ENCODE measurements at regions not wholly inside any gene's neighbourhood (a gene's known extent, or its start where the extent isn't known, plus 50 kb on each side); places are given as distances from the start of the nearest gene placed in this dataset.
"Not testable (repeated sequence)": the region's sequence is repeated elsewhere in the genome, so short reads cannot be mapped to it uniquely, and the experiment has no call there.

DNA sequence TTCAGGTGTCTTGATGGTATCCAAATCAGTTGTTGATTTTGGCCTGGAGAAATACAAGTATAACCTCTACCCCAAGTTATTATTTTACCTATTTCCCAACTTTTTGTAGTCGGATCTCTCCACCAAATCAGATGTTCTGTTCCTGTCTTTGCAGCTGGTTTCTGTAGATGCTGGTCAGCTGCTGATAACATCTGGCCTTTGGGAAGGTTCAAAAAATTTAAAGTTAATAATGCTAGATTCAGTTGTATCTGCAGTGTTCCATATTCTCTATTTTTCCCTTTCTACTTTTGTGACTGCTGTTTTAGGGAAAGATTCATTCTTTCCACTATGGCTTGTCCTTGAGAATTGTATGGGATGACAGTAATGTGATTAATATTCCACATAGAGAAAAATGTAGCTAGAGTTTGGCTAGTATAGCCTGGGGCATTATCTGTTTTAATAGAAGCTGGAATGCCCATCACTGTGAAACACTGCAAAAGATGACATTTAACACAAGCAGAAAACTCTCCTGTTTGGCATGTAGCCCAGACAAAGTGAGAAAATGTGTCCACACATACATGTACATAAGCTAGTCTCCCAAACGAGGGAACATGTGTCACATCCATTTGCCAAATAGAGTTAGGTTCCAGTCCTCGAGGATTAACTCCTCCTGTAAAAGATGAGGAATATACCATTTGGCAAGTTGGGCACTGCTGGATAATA lies 99.2 kb downstream of the ZNF100 start:
- DNase-seq (ENCODE audit: low read depth); H3K4me3 ChIP-seq (ENCODE audit: low read depth, low read length): not testable (repeated sequence)

DNA sequence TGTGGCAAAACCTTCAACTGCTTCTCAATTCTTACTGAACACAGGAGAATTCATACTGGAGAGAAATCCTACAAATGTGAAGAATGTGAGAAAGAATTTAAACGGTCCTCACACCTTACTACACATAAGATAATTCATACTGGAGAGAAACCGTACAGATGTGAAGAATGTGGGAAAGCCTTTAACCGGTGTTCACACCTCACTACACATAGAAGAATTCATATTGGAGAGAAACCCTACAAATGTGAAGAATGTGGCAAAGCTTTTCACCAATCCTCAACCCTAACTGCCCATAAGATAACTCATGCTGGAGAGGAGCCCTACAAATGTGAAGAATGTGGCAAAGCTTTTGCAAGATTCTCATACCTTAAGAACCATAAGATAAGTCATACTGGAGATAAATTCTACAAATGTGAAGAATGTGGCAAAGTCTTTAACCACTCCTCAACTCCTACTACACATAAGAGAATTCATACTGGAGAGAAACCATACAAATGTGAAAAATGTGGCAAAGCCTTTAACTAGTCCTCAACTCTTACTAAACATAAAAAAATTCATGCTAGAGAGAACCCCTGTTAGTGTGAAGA lies 111.7 kb downstream of the ZNF100 start:
- no peak overlapping the region for H3K4me3 ChIP-seq (ENCODE audit: low read depth, low read length)
- no peak for DNase-seq (ENCODE audit: low read depth)

GRCh38 chr19:21651478-21651877 lies 115.9 kb downstream of the ZNF100 start:
- DNase-seq (ENCODE audit: low read depth); H3K4me3 ChIP-seq (ENCODE audit: low read depth, low read length): not testable (repeated sequence)

GRCh38 chr19:21638776-21639175 lies 128.6 kb downstream of the ZNF100 start:
- no peak for DNase-seq (ENCODE audit: low read depth)
- H3K4me3 ChIP-seq (ENCODE audit: low read depth, low read length): no peak overlapping the region

GRCh38 chr19:21626924-21627697 lies 121.7 kb downstream of the ZNF429 start:
- H3K4me3 ChIP-seq (ENCODE audit: low read depth, low read length): no peak overlapping the region
- DNase-seq (ENCODE audit: low read depth): no peak

GRCh38 chr19:21626091-21626490 lies 120.7 kb downstream of the ZNF429 start:
- no peak for DNase-seq (ENCODE audit: low read depth)
- H3K4me3 ChIP-seq (ENCODE audit: low read depth, low read length): no peak overlapping the region

GRCh38 chr19:21622920-21623319 lies 117.5 kb downstream of the ZNF429 start:
- DNase-seq (ENCODE audit: low read depth): no peak
- no peak overlapping the region for H3K4me3 ChIP-seq (ENCODE audit: low read depth, low read length)

DNA sequence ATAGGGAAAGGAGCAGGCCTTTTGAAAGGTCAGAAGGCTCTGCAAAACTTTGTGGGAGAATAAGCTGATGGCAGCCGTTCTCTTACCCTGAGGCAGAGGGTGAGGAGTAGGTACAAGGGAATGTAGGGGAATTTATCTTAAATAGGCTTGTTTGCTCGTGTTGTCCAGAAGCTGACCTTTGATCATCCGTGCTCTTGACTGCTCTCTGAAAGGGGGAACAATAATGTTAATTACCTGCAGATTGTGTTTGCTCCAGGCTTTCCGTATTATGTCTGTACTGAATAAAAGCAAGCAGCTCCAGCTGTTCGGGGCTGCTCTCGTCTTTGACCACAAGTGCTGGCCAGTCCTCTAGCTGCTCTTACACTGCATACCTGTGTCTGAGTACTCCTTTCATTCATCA lies 116.3 kb downstream of the ZNF429 start:
- no peak overlapping the region for H3K4me3 ChIP-seq (ENCODE audit: low read depth, low read length)
- no peak for DNase-seq (ENCODE audit: low read depth)

GRCh38 chr19:21617740-21618339 lies 112.4 kb downstream of the ZNF429 start:
- DNase-seq (ENCODE audit: low read depth): no peak
- no peak overlapping the region for H3K4me3 ChIP-seq (ENCODE audit: low read depth, low read length)

DNA sequence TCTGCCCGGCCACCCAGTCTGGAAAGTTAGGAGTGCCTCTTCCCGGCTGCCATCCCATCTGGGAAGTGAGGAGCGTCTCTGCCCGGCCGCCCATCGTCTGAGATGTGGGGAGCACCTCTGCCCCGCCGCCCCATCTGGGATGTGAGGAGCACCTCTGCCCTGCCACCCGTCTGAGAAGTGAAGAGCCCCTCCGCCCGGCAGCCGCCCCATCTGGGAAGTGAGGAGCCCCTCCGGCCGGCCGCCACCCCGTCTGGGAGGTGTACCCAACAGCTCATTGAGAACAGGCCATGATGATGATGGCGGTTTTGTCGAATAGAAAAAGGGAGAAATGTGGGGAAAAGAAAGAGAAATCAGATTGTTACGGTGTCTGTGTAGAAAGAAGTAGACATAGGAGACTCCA lies 109.4 kb downstream of the ZNF429 start:
- not testable (repeated sequence) for DNase-seq (ENCODE audit: low read depth)

GRCh38 chr19:21613201-21613600 lies 107.8 kb downstream of the ZNF429 start:
- not testable (repeated sequence) for H3K4me3 ChIP-seq (ENCODE audit: low read depth, low read length); DNase-seq (ENCODE audit: low read depth)

More for the DNA sequence above, 109.4 kb downstream of the ZNF429 start:
- H3K4me3 ChIP-seq (ENCODE audit: low read depth, low read length): not testable (repeated sequence)

GRCh38 chr19:21612403-21612872 lies 107.0 kb downstream of the ZNF429 start:
- no peak for DNase-seq (ENCODE audit: low read depth)
- H3K4me3 ChIP-seq (ENCODE audit: low read depth, low read length): no peak overlapping the region

DNA sequence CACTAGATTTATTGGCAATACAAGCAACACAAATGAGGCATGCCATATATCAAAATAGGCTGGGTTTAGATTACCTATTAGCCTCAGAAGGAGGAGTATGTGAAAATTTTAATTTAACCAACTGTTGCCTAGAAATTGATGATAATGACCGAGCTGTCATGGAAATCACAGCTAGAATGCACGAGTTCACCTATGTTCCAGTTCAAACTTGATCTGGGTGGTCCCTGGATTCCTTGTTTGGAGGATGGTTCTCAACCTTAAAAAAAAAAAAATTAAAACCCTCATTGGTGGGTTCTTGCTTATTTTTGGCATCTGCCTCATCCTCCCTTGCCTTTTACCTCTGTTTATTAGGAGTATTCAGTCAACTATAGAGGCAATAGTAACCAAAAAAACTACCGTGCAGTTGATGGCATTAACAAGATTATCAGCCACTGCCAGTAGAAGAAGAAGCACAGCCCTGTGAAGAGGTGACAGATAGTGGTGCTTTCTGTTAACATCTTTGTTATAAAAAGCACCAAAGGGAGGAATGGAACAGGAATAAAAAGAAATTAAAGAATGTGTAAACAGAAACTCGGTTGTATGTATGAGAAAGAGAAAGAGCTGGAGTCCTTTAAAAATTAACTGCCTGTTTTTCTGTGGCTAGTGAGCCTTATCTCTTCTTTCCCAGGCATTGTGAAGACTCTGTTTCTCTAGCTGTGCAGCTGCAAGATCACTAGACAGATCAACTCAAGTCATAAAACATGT lies 106.4 kb downstream of the ZNF429 start:
- no peak overlapping the region for H3K4me3 ChIP-seq (ENCODE audit: low read depth, low read length)
- DNase-seq (ENCODE audit: low read depth): no peak

DNA sequence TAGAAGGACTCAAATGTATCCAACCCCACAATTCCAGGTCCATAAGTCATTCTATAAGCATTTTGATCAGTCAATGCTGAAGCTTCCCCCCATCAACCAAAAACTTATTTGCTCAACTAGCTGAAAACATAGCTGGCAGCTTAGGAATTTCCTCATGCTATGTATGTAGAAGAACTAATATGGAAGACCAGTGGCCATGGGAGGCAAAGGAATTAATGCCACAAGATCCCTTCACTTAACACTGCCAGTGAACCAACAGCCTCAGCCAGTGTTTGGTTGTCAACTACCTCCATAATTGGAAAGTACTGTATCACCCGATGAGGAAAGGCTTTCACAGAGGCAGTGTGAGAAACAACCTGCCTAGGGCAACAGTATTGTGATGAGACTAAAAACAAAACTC lies 105.4 kb downstream of the ZNF429 start:
- no peak overlapping the region for H3K4me3 ChIP-seq (ENCODE audit: low read depth, low read length)
- no peak for DNase-seq (ENCODE audit: low read depth)

DNA sequence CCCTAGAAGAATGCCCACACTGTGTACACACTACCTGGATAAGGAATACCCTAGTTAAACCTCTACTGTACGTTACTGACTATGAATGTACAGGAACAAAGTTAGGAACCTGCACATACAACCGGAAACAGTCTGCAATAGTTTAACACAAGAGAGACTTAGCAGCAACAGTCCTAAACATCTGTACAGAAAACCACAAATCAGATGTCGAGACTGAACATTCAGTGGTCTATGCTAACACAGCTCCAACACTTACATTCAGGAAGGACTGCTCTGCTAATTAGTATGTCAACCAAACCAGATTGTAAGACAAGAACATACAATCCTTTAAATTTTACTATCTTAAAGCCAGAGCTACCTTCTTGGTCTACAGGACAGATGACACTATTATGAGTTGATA lies 104.9 kb downstream of the ZNF429 start:
- DNase-seq (ENCODE audit: low read depth): no peak
- H3K4me3 ChIP-seq (ENCODE audit: low read depth, low read length): no peak overlapping the region

GRCh38 chr19:21608571-21608970 lies 103.2 kb downstream of the ZNF429 start:
- no peak overlapping the region for H3K4me3 ChIP-seq (ENCODE audit: low read depth, low read length)
- no peak for DNase-seq (ENCODE audit: low read depth)

DNA sequence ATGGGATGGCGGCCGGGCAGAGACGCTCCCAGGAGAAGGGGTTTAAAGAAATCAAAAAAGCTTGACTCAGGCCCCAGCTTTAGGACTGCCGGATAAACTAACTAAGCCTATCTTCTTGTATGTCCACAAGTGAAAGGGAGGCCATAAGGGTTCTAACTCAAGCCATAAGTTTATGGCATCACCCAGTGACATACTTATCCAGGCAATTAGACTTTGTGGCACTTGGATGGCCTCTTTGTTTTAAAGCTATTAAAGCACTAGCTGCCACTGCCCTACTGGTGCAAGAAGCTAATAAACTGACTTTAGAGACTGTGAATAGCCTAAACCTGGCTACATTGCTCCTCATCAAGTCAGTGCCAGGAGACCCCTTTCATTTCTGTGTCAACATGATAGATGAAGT lies 102.0 kb downstream of the ZNF429 start:
- no peak overlapping the region for H3K4me3 ChIP-seq (ENCODE audit: low read depth, low read length)
- no peak for DNase-seq (ENCODE audit: low read depth)

- not testable (repeated sequence) for DNase-seq (ENCODE audit: low read depth)
Observed at GRCh38 chr19:21607011-21607410, 101.6 kb downstream of the ZNF429 start.

DNA sequence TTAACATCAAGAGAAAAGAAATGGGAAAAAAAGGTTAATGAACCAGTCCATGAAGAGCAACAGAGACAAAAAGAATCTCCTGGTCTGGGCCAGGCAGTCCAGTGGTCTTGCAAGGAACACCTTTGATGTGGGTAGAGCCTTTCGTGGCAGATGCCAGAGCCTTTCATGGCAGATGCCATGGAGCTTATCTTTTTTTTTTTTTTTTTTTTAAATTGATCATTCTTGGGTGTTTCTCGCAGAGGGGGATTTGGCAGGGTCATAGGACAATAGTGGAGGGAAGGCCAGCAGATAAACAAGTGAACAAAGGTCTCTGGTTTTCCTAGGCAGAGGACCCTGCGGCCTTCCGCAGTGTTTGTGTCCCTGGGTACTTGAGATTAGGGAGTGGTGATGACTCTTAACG lies 100.9 kb downstream of the ZNF429 start:
- H3K4me3 ChIP-seq (ENCODE audit: low read depth, low read length); DNase-seq (ENCODE audit: low read depth): not testable (repeated sequence)

More at GRCh38 chr19:21607011-21607410, 101.6 kb downstream of the ZNF429 start:
- not testable (repeated sequence) for H3K4me3 ChIP-seq (ENCODE audit: low read depth, low read length)
